ENCODE measurements at regions not wholly inside any gene's neighbourhood (a gene's known extent, or its start where the extent isn't known, plus 50 kb on each side); places are given as distances from the start of the nearest gene placed in this dataset.

DNA sequence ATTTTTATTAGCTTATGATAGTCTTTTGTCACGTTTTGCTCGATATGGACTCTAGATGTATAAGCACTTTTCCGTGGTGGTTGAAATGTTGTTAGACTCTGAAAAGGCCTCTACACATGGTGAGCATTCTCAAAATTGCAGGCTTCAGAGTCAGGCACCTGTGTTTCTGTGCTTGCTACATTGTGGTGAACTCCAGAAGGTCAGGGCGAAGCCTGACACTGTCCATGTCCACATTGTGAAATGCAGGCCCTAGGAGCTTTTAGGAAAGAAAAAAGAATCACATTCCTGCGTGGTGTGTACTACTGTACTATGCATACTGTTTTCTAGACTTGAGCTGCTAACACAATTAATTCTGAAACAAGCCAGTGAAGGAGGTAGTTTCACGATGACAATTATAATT, 86.3 kb downstream of the HS3ST1 start:
- no peak for DNase-seq (ENCODE audit: low read depth)

DNA sequence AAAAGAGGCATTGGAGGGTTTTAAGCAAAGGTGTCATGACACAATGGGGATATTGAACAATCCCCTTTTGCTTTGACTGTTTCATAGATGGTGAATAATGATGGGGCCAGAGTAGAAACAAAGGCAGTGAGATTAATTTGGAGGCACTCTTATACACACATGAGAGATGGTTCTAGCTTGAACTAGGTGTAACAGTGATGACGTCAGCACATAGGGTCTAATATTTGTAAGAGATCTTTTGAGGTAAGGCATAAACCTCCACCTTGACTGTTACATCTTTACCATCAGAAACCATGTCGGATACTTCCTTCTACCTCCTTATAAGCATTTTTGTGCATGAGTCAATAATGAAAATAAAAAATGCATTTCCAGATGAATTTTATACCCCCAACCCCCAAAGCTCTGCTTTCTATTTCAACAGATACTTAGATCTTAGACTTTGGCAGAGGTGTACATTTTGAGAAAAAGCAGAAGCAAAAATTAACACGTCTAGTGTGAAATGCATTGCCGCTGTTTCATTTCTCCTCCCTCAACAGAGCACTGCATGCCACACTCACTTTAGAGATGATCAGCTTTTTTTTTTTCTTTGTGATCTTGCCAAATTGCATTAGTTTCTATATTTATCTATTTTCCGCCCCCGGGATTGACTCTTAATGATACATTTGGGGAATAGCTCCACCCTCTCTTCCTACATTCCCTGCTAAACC, 87.2 kb downstream of the HS3ST1 start:
- DNase-seq (ENCODE audit: low read depth), result no peak

DNA sequence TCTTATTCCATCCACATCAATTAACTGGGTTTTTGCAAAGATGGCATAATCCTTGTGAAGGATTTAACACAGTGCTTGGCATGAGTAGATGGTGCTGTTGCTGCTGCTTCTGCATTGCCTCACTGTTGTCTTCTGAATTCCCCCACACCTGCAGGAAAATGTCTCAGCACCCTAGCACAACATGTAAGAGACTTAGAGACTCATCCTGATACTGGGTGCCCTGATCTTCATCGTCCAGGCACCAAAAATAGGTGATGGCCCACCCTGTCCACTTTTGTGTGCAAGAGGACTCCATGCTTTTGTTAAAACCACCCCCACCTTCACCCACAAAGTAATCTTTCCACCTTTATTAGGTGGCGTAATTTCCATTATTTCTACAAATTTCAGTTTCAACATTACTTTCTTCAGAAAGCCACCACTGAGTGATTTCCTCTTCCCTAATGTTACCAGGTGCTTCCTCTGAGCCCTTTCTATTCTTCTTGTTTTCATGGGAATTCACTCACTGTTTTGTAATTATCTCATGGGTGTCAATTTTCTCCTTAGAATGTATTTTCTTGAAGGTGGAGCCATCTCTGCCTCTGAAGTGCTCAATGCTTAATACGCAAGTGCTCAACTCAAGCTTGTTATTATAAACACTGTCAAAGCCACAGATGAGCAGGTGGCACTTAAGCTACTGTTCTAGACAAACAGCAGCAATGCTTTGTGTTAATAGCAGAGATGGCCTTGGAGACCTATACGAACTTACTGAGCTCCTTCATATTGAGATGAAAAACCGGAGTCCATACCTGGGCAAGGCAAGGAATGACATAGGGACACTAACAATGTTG, 89.5 kb downstream of the HS3ST1 start:
- no peak for DNase-seq (ENCODE audit: low read depth)

DNA sequence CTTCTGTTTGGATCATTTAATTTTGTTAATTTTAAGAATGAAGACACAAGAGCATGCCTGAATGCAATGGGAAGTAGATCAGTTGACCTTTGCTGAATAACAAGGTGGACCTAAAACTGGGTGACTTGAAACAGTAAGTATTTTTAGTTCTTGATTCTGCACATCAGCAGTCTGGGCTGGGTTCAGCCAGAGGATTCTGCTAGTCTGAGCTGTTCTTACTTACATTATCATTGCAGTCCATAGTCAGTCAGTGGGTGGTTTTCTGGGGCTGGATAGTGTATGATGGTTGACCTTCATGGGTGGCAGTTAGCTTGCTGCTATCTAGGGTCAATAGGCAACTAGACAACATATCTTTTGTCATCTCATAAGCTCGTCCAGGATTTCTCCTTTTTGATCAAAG, 91.4 kb downstream of the HS3ST1 start:
- no peak for DNase-seq (ENCODE audit: low read depth)

DNA sequence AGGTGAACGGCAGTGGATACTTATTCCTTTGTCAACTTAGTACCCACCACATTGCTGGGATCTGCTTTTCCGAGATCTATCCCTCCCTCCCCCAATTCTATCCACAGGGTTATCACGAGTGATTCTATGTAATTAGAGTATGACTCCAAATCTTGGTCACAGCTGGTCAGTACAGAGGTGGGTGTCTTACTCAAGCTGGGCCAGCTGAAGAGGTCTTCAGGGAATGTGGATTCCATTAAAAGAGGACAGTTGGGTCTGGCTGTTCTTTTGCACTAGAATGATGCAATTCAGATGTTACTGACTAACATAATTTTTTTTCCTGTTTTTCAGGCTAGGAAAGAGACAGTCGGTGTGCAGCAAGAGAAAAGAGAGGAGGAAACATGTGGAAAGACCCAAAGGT, 92.3 kb downstream of the HS3ST1 start:
- DNase-seq (ENCODE audit: low read depth), result no peak

DNA sequence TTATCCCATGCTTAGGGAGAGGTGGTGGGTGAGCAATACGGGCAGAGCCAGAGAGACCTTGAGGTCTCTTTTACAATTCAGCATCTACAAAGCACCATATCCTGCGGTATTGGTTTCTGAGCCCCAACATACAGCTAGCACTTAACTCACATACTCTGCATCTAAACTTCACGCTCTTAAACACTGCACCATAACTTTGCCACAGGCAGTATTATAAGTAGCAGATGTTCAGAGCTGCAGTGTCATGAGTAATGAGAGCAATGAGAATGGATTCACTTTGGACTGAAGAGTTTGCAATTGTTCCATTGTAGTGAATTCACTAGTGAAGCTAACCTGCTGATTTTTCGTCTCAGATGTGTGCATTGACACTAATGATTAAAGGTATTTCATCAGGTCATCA, 93.8 kb downstream of the HS3ST1 start:
- no peak for DNase-seq (ENCODE audit: low read depth)

DNA sequence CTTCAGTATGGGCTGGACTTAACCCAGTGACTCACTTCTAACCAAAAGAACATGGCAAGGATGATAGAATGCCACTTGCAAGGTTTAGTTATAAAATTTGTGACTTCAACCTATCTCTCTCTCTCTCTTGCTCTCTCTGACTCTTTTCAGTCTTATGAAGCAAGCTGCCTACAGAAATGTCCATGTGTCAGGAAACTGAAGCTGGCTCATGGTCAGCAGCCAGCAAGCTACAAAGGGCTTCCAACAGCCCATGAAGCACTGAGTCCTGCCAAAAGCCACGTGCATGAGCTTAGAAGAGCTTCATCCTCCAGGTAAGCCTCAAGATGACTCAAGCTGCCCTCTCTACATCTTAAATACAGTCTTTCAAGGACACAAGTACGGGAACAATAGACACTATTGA, 100.3 kb downstream of the HS3ST1 start:
- no peak for DNase-seq (ENCODE audit: low read depth)

DNA sequence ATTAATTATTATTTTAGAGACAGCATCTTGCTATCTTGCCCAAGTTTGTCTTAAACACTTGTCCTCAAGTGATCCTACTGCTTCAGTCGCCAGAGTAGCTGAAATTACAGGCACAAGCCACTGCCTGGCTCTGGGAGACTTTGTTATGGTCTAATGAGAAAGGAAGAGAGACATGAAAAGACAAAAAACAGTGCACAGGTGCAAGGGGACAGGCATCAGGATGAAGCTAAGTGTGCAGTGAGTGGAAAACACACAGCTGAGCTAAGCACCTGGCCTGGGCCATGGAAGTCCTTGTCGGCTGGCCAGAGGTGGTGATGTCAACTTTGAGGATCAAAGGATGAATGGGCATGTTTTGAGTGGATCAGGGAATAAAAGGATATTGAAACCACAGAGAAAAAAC, 102.7 kb downstream of the HS3ST1 start:
- no peak for DNase-seq (ENCODE audit: low read depth)

DNA sequence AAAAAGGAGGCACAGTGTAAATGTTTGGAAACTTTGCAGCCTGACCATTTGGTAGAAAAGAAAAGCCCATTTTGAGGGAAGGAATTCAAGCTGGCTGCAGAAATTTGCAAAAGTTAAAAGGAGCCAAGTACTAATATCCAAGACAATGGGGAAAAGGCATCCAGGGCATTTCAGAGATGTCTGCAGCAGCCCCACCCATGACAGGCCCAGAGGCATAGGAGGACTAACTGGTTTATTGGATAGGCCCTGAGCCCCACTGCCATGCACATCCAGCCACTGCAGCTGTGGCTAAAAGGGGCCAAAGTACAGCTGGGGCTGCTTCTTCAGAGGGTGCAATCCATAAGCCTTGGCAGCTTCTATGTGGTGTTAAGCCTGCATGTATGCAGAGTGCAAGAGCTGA, 104.9 kb downstream of the HS3ST1 start:
- no peak for DNase-seq (ENCODE audit: low read depth)

DNA sequence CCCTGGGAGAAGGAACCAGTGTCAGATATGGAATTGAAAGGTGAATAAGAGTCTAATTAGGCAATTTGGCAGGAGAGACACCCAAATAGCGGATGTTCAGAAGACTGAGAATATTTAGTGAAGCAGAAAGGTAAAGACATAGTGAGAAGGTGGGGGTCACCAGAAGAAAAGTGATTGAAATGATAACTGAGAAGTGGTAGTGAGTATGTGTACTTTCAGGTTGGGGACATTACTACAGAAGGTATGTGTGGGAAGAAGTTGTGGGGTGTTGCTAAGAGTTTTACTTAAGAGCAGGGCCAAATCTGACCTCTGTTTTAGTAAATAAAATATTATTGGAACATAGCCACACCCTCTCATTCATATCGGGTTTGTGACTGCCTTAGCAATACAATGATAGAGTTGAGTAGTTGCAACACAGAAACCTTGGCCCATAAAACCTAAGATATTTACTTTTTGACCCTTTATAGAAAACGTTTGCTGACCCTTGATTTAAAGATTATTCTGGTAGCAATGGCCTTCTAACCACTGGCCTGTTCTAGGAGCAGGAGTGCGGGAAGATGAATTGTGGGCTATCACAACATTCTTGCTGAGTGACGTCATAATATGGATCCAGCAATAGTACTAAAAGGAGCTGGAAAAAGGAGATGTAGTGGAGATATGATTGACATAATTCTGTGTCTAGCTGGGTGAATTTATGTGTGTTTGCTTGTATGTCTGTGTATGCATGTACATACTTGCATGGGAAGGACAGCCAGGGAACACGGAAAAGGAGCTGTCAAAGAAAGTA, 115.3 kb downstream of the HS3ST1 start:
- no peak for DNase-seq (ENCODE audit: low read depth)

DNA sequence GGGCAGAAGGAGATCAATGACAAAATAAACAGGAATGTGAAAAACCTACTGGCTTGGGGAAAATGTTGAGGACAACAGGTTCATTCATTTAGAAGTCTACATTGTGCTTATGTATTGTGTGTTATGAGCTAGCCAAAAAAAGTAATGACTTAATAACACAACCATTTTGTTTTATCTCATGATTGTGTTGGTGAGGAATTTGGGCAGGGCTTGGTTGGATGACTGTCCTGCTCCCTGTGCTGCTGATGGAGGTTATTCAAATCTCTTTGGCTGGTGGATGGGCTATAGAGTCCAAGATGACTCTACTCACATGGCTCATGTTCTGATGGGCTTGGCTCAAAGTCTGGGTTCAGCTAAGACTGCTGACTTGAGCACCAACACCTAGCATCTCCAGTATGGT, 116.3 kb downstream of the HS3ST1 start:
- no peak for DNase-seq (ENCODE audit: low read depth)

DNA sequence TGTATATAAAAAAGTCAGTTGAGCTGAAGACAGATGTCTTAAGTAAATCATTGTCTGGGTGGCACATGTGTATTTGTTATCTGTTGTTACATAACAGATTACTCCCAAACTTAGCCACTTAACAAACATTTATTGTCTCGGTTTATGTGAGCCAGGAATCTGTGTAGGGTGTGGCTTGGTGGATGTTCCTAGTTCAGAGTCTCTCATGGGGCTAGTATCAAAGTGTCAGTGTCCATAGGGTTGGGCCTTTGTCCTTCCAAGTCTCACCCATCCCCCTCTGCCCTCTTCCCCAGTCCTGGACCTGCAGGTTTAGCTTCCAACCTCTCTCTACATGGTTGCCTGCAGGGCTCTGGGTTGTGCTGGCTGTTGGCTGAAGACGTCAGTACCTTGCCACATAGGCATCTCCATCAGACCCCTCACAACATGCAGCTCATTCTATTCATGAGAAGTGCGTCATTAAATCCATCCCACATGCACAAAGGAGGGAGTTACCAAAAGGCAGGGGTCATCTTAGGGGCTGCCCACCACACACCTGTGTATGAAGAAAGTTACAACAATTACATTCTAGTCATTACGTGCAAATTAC, 127.5 kb downstream of the HS3ST1 start:
- DNase-seq (ENCODE audit: low read depth), result no peak

DNA sequence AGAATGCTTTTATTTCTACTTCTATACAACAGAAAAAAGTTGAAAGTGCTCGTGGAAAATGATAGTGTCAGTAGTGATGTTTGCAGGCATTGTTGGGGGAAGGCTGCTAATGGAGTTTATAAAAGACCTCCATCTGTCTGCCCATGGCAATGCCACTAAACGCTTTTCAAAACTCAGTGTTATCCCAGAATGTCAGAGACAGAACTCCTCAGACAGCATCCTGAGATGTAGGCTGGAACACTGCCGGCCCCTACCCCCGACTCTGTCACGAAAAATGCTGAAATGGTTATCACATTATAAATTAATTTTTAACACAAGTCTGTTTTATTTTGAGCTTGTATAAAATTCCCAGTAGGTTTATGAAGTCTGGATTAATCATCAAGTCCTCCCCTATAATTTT, 128.9 kb downstream of the HS3ST1 start:
- DNase-seq (ENCODE audit: low read depth), result no peak

DNA sequence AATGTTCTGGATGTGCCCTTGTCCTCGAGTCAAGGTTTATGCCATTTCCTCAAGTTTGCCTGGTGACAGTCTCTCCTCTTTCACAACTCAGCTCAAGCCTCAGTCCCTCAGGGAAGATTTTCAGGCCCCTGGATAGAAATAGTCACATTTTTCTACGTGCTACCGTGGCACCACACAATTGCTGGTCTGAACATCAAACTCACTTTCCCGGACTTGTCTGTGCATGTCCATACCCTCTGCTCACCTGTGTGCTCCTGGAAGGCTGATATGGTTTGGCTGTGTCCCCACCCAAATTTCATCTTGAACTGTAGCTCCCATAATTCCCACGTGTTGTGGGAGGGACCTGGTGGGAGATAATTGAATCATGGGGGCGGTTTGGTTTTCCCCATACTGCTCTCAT, 129.7 kb downstream of the HS3ST1 start:
- DNase-seq (ENCODE audit: low read depth), result no peak

DNA sequence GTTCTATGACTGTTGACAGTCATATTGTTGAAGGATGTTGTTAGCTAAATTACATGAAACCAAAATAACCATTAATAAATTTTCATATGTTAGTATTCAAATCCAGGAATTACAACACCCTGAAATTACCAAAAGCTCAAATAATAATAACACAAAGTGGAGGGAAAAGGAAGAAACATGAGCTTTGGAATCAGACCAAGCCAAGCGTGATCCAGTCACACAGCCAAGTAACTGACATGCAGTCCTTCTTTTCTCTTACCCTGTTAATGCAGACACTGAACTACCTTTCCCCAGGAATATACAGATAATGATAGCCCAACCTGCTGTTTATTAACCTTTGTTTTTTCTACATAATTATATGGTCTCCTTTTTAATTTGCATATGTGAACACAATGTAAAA, 130.2 kb downstream of the HS3ST1 start:
- no peak for DNase-seq (ENCODE audit: low read depth)

DNA sequence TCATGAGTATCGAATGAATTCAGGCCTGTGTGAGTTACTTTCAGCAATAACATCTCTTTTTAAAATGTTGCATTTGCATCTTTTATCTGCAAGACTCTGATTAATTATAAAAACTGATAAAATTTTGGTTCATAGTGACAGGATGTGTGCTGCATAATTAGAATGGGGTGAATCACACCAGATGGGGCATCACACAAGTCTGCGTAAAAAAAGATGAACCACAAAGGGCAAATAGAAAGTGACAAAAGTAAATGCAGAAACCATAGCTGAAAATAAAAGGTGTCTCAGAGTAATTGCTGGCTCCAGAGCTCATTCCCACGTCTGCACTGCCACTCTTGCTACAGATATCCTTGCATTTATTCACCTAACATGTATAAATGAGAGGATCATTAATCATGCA, 131.1 kb downstream of the HS3ST1 start:
- DNase-seq (ENCODE audit: low read depth), result no peak

DNA sequence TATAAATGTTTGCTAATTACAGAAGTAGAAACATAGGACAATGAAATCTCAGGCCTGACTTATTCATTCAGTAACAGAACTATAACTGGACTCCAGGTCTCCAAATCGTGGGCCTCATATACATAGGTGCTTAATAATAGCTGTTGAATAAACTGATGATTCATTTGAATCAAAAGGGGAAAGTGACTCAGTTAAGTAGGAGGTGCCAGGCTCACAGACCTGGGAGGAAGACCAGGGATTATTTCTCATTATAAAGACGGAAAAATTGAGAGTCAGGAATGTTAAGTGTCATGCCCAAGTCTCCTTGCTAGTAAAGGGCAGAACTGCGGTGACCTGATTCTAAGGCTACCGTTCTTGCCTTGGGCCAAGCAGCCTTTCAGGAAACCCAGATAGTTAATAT, 131.5 kb downstream of the HS3ST1 start:
- no peak for DNase-seq (ENCODE audit: low read depth)

DNA sequence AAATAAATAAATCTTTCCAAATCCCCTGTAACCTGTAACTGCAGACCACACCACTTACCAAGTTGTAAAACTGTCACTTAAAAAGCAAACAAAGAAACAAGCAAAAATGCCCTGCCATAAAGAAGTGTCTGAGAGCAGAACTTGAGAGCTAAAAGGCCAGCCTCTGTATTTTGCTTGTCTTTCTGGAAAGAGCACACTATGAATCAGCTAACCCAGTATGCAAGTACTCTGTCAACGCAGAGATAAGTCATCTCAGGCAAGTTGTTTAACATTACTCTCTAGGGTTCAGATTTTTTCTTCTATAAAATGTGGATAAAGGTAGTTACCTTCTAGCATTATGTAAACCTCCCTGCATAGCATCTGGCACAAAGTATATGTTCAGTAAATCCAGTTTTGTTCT, 134.8 kb downstream of the HS3ST1 start:
- DNase-seq (ENCODE audit: low read depth), result no peak

DNA sequence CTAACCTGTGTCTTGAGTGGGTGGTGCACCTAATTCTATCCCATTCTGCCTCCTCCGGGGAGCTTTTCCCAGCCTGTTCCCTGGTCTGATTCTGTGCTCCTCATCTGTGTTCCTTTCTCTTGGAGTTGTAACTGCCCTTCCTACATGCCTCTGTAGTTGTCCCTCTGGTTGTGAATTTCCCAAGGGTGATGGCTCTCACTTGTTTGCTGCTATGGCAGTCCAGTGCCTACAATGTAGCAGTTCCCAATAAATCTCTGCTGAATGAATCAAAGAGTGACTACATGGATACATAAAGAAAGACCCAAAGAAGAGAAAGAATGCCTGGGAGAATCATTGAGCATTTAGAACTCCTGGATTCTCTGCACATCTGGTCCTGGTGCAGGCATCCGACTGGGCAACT, 141.6 kb downstream of the HS3ST1 start:
- no peak for DNase-seq (ENCODE audit: low read depth)

DNA sequence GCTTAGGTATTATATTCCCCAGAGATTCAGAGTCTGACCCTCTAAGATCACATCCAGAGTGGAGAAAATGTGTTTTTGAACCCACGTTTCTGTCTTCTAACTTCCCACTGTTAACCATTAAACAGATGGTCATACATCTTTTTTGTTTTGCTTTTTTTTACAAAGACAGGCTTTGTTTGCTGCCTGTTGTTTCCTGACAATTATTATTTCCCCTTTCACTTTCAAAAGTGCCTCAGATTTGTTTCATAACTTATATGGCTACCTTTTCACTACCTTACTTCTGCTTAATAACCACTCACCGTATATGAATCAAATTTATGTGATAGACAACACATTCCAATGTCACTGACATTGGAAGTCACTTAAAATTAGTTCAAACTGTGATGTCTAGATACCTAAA, 142.2 kb downstream of the HS3ST1 start:
- no peak for DNase-seq (ENCODE audit: low read depth)

DNA sequence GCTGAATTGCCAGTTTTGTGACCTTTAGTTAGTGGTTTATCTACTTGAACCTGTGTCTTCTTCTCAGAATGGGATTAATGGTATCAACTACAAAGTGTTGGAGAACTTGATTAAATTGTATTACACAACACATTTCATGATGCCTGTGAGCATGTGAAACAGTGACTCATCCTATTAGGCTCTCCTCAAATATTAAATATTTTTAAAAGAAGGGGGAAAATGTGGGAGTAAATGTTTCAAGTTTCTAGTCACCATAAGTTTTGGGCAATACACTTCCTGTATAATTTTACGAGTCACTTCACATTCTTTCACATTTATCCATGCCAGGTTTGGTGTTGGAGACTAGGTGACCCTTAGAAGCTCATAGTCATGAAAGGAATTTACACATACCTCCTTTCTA, 147.0 kb downstream of the HS3ST1 start:
- DNase-seq (ENCODE audit: low read depth), result no peak

DNA sequence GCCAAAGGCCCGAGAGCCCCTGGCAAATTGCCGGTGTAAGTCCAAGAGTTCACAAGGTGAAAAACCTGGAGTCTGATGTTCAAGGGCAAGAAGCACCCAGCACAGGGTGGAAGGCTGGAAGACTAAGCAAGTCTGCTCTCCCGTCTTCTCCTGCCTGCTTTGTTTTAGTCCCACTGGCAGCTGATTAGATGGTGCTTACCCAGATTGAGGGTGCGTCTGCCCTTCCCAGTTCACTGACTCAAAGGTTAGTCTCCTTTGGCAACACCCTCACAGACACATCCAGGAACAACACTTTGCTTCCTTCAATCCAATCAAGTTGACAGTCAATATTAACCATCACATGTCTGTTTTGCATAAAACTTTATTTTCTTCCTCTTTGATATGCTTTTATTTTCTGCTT, 157.4 kb downstream of the HS3ST1 start:
- DNase-seq (ENCODE audit: low read depth), result no peak

DNA sequence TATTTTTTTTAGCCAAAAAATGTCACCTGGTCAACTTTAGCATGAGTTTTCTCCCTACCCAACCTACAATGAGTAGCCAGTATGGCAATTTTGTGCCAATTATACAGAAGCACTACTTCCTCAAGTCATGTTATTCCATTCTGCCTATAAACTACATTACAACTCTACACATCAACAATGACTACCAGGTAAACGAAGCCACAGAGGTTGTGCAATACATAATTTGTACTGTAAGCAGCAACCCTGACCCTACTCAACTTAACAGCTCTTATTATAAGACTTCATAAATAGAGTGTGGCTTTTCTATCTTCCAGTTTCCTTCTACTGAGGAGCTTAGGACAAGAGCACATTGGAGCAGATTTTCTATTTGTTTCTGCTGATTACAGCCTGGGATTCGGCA, 160.5 kb downstream of the HS3ST1 start:
- DNase-seq (ENCODE audit: low read depth), result no peak
